ENCODE measurements at regions not wholly inside any gene's neighbourhood (a gene's known extent, or its start where the extent isn't known, plus 50 kb on each side); places are given as distances from the start of the nearest gene placed in this dataset.

- Histone ChIP-seq H3K4me1 (no peaks in the 10 kb centered on the region), H3K4me3 (no peak overlapping the region), H3K9me3 (no peaks in the 10 kb centered on the region), H3K27ac (no peak overlapping the region), H3K36me3 (no peaks in the 10 kb centered on the region), H3K27me3 (no peaks in the 10 kb centered on the region), H3K9ac (ENCODE audit: low read depth in 2 of 2, low read length in 2 of 2) (no peak overlapping the region)
- TF ChIP-seq, protein P1, sequence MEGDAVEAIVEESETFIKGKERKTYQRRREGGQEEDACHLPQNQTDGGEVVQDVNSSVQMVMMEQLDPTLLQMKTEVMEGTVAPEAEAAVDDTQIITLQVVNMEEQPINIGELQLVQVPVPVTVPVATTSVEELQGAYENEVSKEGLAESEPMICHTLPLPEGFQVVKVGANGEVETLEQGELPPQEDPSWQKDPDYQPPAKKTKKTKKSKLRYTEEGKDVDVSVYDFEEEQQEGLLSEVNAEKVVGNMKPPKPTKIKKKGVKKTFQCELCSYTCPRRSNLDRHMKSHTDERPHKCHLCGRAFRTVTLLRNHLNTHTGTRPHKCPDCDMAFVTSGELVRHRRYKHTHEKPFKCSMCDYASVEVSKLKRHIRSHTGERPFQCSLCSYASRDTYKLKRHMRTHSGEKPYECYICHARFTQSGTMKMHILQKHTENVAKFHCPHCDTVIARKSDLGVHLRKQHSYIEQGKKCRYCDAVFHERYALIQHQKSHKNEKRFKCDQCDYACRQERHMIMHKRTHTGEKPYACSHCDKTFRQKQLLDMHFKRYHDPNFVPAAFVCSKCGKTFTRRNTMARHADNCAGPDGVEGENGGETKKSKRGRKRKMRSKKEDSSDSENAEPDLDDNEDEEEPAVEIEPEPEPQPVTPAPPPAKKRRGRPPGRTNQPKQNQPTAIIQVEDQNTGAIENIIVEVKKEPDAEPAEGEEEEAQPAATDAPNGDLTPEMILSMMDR (IDR thresholded peaks at IDR 0.05), result no peak
- intact Hi-C loops (cut with DNase I), result no loop called here
- DNase-seq, result no peak
These were observed 136.4 kb downstream of the LINC00237 start for GRCh38 chr20:20969701-20970280.

DNA sequence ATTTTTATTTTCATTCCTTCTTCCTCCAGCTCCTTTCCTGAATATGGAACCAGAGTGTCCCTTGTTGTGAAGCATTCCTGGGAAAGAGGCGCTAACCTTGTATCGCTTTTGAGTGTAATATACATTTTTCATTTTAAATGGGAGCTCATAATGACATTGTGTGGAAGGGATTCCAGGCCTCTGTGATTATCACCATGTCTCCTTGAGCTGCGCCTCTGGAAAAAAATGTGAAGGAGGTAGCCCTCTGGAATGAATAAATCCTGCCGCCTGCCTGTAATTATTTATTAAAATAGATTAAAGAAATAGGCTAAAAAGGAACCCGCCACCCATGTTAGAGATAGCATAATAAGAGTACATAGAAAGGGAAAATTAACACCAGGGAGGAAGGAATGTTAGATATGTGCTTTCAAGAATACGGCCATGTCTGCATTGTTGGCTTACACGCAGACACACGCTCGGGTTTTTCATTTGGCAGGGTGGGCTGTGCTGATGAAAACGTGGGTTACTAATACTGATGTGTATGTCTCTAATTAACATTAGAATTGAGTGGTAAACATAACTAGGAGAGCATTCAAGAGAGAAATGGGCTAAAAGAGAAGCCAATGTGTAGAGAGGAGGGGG, 138.5 kb downstream of the LINC00237 start:
- intact Hi-C loops (cut with DNase I), result no loop called here
- H3K4me3 ChIP-seq, result no peak overlapping the region
- H3K9me3 ChIP-seq, result no peaks in the 10 kb centered on the region
- no peak overlapping the region for H3K27ac ChIP-seq
- H3K4me1 ChIP-seq, result no peaks in the 10 kb centered on the region
- H3K36me3 ChIP-seq, result no peaks in the 10 kb centered on the region
- no peak for DNase-seq
- TF ChIP-seq, protein P1 (IDR thresholded peaks at IDR 0.05), result no peak
- no peaks in the 10 kb centered on the region for H3K27me3 ChIP-seq
- no peak overlapping the region for H3K9ac ChIP-seq (ENCODE audit: low read depth in 2 of 2, low read length in 2 of 2)

- Histone ChIP-seq H3K27me3 (no peaks in the 10 kb centered on the region), H3K36me3 (no peaks in the 10 kb centered on the region), H3K9me3 (no peaks in the 10 kb centered on the region), H3K4me1 (no peaks in the 10 kb centered on the region), H3K4me3 (no peak overlapping the region), H3K9ac (ENCODE audit: low read depth in 2 of 2, low read length in 2 of 2) (no peak overlapping the region), H3K27ac (no peak overlapping the region)
- intact Hi-C loops (cut with DNase I), result no loop called here
- TF ChIP-seq, protein P1 (IDR thresholded peaks at IDR 0.05), result no peak
- no peak for DNase-seq
These were observed 140.0 kb downstream of the LINC00237 start for GRCh38 chr20:20966171-20966570.

GRCh38 chr20:20959031-20959755, 147.0 kb downstream of the LINC00237 start:
- H3K4me3 ChIP-seq, result no peak overlapping the region
- no peaks in the 10 kb centered on the region for H3K36me3 ChIP-seq
- H3K9ac ChIP-seq (ENCODE audit: low read depth in 2 of 2, low read length in 2 of 2), result no peak overlapping the region
- H3K27ac ChIP-seq, result no peak overlapping the region
- H3K9me3 ChIP-seq, result no peaks in the 10 kb centered on the region
- TF ChIP-seq, protein P1 (IDR thresholded peaks at IDR 0.05), result no peak
- intact Hi-C loops (cut with DNase I), result no loop called here
- H3K4me1 ChIP-seq, result no peaks in the 10 kb centered on the region
- DNase-seq, result no peak
- no peaks in the 10 kb centered on the region for H3K27me3 ChIP-seq

DNA sequence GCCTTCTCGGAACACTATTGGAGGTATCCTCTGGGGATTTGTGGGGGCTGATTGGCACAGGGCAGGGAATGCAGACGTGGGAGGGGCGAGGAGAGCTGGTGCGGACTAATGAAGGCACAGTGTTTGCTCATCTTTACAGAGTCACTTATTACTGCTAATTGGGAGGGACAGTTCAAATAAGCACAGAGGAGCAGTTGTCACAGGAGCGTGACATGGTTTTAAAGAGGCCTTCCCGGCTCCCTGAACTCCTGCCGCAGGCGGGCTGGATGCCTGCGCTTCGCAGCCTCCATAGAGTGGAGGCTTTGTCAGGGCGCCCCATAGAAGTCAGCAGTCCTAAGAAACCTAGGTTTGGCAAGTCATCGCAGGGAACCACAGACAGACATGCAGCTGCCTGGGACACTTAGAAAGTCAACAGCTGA, 149.6 kb downstream of the LINC00237 start:
- intact Hi-C loops (cut with DNase I), result no loop called here
- TF ChIP-seq, protein P1 (IDR thresholded peaks at IDR 0.05), result no peak
- H3K4me1 ChIP-seq, result no peaks in the 10 kb centered on the region
- no peak for DNase-seq
- H3K4me3 ChIP-seq, result no peak overlapping the region
- no peak overlapping the region for H3K27ac ChIP-seq
- no peak overlapping the region for H3K9ac ChIP-seq (ENCODE audit: low read depth in 2 of 2, low read length in 2 of 2)
- H3K9me3 ChIP-seq, result no peaks in the 10 kb centered on the region
- no peaks in the 10 kb centered on the region for H3K36me3 ChIP-seq
- no peaks in the 10 kb centered on the region for H3K27me3 ChIP-seq

Measured in colonic mucosa (tissue), 4 donors.